GM18907 (cell line): ENCODE measurements at regions not wholly inside any gene's neighbourhood (a gene's known extent, or its start where the extent isn't known, plus 50 kb on each side); places are given as distances from the start of the nearest gene placed in this dataset.
"Not testable (repeated sequence)": the region's sequence is repeated elsewhere in the genome, so short reads cannot be mapped to it uniquely, and the experiment has no call there.

ENCODE experiments used
- ATAC-seq: cut with Tn5 transposase; IDR thresholded peaks from one replicate; pipeline ENCODE4 v1.9.1; 2021; ENCODE audit warnings: mild to moderate bottlenecking, moderate library complexity; ENCODE audit not compliant: unreplicated experiment

GRCh38 chr11:25612806-25613205 lies 719.1 kb upstream of the ANO3 start:
- no peak for ATAC-seq

GRCh38 chr11:25613451-25613850 lies 718.5 kb upstream of the ANO3 start:
- no peak for ATAC-seq

- ATAC-seq, result no peak
Observed at GRCh38 chr11:25613865-25614264, 718.1 kb upstream of the ANO3 start.

GRCh38 chr11:25615069-25615468 lies 716.9 kb upstream of the ANO3 start:
- no peak for ATAC-seq

GRCh38 chr11:25615841-25616240 lies 716.1 kb upstream of the ANO3 start:
- no peak for ATAC-seq

- ATAC-seq, result no peak
Observed at GRCh38 chr11:25625094-25625493, 706.8 kb upstream of the ANO3 start.

- ATAC-seq, result no peak
Observed at GRCh38 chr11:25628030-25628429, 703.9 kb upstream of the ANO3 start.

GRCh38 chr11:25633230-25633629 lies 698.7 kb upstream of the ANO3 start:
- ATAC-seq, result no peak

GRCh38 chr11:25649220-25649619 lies 682.7 kb upstream of the ANO3 start:
- ATAC-seq, result not testable (repeated sequence)

GRCh38 chr11:25650319-25650718 lies 681.6 kb upstream of the ANO3 start:
- no peak for ATAC-seq

GRCh38 chr11:25655636-25656035 lies 676.3 kb upstream of the ANO3 start:
- ATAC-seq, result no peak

GRCh38 chr11:25658916-25659315 lies 673.0 kb upstream of the ANO3 start:
- ATAC-seq, result no peak

- no peak for ATAC-seq
Observed at GRCh38 chr11:25659706-25660105, 672.2 kb upstream of the ANO3 start.

GRCh38 chr11:25667871-25668270 lies 664.1 kb upstream of the ANO3 start:
- no peak for ATAC-seq

- ATAC-seq, result no peak
Observed at GRCh38 chr11:25691959-25692358, 640.0 kb upstream of the ANO3 start.

GRCh38 chr11:25702417-25702816 lies 629.5 kb upstream of the ANO3 start:
- ATAC-seq, result no peak

GRCh38 chr11:25710975-25711374 lies 621.0 kb upstream of the ANO3 start:
- no peak for ATAC-seq

GRCh38 chr11:25727944-25728343 lies 604.0 kb upstream of the ANO3 start:
- no peak for ATAC-seq

- no peak for ATAC-seq
Observed at GRCh38 chr11:25730230-25730629, 601.7 kb upstream of the ANO3 start.

GRCh38 chr11:25733777-25734176 lies 598.2 kb upstream of the ANO3 start:
- no peak for ATAC-seq

GRCh38 chr11:25734591-25735211 lies 597.2 kb upstream of the ANO3 start:
- no peak for ATAC-seq

- ATAC-seq, result no peak
Observed at GRCh38 chr11:25737071-25737675, 594.8 kb upstream of the ANO3 start.

- no peak for ATAC-seq
Observed at GRCh38 chr11:25741886-25742285, 590.0 kb upstream of the ANO3 start.
